ENCODE measurements at regions not wholly inside any gene's neighbourhood (a gene's known extent, or its start where the extent isn't known, plus 50 kb on each side); places are given as distances from the start of the nearest gene placed in this dataset.

- ATAC-seq = no peak
- intact Hi-C loops (cut with DNase I) = no loop called here
- no peak for DNase-seq (ENCODE audit: low spot score)
Observed at GRCh38 chr10:61356354-61356753, 96.8 kb downstream of the TMEM26 start.

GRCh38 chr10:61355211-61355610, 98.0 kb downstream of the TMEM26 start:
- intact Hi-C loops (cut with DNase I) = no loop called here
- ATAC-seq = no peak
- DNase-seq (ENCODE audit: low spot score) = no peak

DNA sequence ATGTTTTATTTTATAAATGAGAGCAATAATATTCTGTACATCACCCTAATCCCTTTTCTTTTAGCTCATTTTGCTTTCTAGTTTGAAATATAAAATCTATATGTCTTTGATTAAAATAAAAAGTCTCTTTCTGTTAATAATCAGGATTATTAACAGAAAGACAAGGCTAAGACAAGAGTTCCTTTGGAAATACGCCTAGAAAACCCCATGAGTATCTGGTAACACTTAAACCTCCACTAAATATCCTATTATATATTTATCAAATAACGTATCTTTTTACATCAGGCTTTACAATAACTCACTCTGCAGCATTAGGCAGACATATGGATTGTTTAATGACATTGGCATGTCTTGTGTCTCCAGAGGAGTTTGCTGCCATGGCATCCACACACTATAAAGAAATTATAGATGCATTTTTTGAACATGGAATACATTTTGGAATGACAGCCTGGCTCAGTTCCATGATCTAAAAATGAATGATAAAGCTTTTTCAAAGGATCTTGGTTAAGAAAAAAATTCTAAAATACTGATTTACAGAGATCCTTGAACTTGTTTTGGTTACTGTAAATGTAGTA, 98.7 kb downstream of the TMEM26 start:
- no peak for ATAC-seq
- DNase-seq (ENCODE audit: low spot score) = no peak

DNA sequence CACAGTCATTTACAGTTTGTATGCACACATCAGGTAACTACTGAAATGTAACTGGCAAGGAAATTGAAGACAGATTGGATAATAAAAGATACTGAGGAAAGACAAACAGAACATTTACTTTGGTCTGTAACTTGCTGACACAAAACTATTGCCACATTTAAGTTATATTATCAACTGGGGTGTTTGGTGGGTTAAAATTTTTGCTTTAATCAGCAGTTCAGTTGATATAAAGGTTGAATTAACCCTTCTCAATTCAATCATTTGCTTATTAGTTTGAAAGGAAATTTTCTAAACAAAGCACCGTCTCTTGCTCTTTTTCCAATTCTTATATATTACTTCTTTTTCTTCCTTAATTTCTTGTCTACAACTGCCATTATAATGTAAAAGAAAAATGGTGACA, 102.4 kb downstream of the TMEM26 start:
- no peak for ATAC-seq

More for the DNA sequence above, 98.7 kb downstream of the TMEM26 start:
- intact Hi-C loops (cut with DNase I) = no loop called here

GRCh38 chr10:61350068-61350467, 103.1 kb downstream of the TMEM26 start:
- intact Hi-C loops (cut with DNase I) = no loop called here
- DNase-seq (ENCODE audit: low spot score) (no peak), ATAC-seq (no peak)

More for the DNA sequence above, 102.4 kb downstream of the TMEM26 start:
- intact Hi-C loops (cut with DNase I) = no loop called here
- DNase-seq (ENCODE audit: low spot score) = no peak

- ATAC-seq (no peak), DNase-seq (ENCODE audit: low spot score) (no peak)
- intact Hi-C loops (cut with DNase I) = loop anchor here (2.0 kb wide), 1 partner anchor 48 kb away; no protein-coding TSS in a partner anchor
Observed at GRCh38 chr10:61346796-61347413, 106.3 kb downstream of the TMEM26 start.

- intact Hi-C loops (cut with DNase I) = no loop called here
- no peak for DNase-seq (ENCODE audit: low spot score)
- no peak for ATAC-seq
Observed at GRCh38 chr10:61343796-61344195, 109.4 kb downstream of the TMEM26 start.

DNA sequence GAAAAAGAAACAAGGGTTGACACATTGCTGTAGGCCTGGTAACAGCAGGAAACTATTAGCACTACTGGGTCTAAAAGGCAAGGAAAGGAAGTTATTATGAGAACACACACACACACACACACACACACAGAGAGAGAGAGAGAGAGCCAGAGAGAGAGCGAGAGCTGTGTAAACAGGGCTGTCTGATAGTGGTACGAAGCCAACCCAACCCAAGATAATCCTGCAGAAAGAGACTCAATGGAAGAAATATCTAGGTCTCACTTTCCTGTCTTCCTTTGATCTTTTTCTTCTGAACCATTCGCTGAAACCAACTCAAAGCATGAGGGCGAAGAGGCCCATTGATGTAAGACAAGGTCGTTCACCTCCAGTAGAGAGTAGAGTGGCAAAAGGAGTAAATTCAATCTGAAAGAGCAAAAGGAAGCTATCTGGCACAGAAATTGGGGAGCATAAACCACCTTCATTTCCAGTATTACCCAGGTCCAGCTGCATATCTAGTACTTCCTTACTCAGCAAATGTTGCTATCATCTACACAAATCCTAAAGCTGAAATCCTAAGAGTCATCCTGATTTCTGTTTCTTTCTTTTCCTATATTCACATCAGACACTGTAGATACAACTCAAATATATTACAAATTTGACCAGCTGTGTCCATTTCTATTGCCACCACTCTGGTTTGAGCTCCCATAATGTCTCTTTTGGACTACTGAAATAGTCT, 110.2 kb downstream of the TMEM26 start:
- no peak for DNase-seq (ENCODE audit: low spot score)
- peak; percentile 58 for ATAC-seq
- intact Hi-C loops (cut with DNase I) = no loop called here

GRCh38 chr10:61341008-61341407, 112.2 kb downstream of the TMEM26 start:
- ATAC-seq = no peak
- intact Hi-C loops (cut with DNase I) = no loop called here
- no peak for DNase-seq (ENCODE audit: low spot score)

DNA sequence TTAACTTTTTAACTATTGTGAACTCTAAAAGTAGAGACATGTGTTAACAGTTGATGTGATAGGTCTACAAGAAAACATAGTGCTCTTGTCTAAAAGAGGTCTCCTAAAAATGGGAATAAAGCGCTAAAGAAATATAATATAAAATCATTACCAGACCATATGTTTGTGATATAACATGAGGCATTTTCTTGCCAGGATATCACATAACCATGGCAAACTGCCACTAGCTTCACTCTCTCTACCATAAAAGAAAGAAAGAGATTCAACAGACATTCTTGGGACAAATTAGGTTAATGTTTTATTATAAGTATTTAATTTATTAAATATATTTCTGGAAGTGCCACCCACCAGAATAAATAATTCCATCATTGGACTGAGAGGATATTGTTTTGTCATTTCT, 115.0 kb downstream of the TMEM26 start:
- no peak for DNase-seq (ENCODE audit: low spot score)
- intact Hi-C loops (cut with DNase I) = no loop called here
- ATAC-seq = no peak

GRCh38 chr10:61337741-61338140, 115.4 kb downstream of the TMEM26 start:
- intact Hi-C loops (cut with DNase I) = no loop called here
- no peak for ATAC-seq
- DNase-seq (ENCODE audit: low spot score) = no peak

DNA sequence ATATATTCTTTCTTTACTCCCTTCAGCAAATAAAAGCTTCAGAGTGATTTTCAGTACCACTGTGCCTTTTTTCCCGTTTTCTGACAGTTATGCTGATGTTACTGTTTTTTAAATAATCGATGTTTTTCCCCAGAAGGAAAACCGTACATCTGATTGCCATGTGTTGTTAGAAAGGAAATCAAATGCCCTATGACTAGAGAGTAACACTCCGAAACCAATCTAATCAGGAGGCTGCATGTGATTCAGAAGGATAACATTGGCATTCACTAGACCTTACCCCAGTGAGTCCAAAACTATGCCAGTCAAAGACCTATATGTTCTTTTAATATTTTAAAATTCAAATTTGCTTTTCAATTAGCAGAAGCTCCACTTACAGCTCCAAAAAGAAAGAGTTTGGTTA, 116.3 kb downstream of the TMEM26 start:
- no peak for ATAC-seq
- no peak for DNase-seq (ENCODE audit: low spot score)
- intact Hi-C loops (cut with DNase I) = no loop called here

DNA sequence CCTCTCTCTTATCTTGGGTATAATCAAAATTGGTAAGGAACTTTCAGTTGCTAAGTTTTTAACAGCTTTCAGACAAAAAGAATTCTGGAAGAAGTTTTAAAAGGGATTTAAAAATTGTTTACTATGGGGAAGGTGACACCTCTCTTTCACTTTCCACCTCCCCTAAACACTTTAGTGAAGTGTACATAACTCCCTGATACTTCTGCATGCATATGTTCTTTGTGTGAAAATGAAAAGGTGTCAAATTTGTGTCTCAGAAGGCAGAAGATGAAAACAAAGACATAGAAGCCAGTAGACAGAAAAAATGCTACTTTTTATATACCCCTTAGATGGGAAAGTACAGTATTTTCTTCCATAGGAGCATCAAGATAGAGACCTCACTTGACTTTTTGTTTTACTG, 117.8 kb downstream of the TMEM26 start:
- DNase-seq (ENCODE audit: low spot score) (no peak), ATAC-seq (no peak)
- intact Hi-C loops (cut with DNase I) = no loop called here

GRCh38 chr10:61332581-61332980, 120.6 kb downstream of the TMEM26 start:
- no peak for ATAC-seq
- DNase-seq (ENCODE audit: low spot score) = no peak
- intact Hi-C loops (cut with DNase I) = no loop called here

GRCh38 chr10:61330669-61331068, 122.5 kb downstream of the TMEM26 start:
- ATAC-seq (no peak), DNase-seq (ENCODE audit: low spot score) (no peak)
- intact Hi-C loops (cut with DNase I) = no loop called here

DNA sequence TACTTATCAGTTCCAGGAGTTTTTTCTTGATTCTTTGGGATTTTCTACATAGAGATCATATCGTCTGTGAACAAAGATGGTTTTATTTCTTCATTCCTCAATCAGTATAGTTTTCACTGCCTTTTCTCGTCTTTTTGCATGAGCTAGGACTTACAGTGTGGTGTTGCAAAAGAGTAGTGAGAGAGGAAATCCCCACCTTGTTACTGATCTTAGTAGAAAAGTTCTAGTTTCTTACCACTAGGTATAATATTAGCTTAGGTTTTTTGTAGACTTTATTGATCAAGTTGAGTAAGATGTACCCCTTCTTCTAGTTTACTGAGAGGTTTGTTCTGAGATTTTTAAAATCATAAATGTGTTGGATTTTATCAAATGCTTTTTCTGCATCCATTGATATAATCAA, 123.3 kb downstream of the TMEM26 start:
- no peak for ATAC-seq

DNA sequence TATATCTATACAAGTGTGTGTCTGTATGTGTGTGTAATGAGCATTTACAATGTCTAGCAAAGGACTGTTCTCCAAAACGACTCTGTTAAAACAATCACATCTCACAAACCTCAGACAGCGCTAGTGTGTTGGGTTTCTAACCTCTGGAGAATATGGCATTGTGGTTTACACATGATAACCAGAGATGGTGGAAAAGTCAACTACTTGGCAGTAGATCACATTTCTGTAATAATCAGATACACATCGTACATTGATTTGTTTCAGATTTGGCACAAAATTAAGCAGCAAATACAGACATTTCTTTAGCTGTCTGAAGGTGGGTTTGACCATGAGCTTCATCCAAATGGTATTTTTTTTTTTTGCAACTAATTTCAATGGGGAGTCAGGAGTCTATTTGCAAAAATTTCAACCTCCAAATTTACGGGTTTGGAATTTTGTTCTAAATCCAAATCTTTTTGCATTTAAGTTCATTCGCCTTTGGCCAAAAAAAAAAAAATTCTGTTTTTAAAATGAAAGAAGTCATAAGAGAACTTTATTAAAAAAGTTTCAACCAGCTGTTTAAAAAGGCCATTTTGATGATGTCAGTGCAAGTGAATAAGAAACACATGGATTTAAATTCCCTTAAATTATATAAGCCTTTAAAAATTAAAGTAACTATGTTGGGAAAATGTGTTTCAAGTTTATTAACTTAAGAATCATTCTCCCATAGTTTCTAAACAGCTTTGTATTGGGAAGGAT, 127.8 kb downstream of the TMEM26 start:
- ATAC-seq (no peak), DNase-seq (ENCODE audit: low spot score) (no peak)
- intact Hi-C loops (cut with DNase I) = no loop called here

More for the DNA sequence above, 123.3 kb downstream of the TMEM26 start:
- no peak for DNase-seq (ENCODE audit: low spot score)
- intact Hi-C loops (cut with DNase I) = no loop called here

GRCh38 chr10:61323726-61324125, 129.5 kb downstream of the TMEM26 start:
- no peak for ATAC-seq
- no peak for DNase-seq (ENCODE audit: low spot score)
- intact Hi-C loops (cut with DNase I) = no loop called here

DNA sequence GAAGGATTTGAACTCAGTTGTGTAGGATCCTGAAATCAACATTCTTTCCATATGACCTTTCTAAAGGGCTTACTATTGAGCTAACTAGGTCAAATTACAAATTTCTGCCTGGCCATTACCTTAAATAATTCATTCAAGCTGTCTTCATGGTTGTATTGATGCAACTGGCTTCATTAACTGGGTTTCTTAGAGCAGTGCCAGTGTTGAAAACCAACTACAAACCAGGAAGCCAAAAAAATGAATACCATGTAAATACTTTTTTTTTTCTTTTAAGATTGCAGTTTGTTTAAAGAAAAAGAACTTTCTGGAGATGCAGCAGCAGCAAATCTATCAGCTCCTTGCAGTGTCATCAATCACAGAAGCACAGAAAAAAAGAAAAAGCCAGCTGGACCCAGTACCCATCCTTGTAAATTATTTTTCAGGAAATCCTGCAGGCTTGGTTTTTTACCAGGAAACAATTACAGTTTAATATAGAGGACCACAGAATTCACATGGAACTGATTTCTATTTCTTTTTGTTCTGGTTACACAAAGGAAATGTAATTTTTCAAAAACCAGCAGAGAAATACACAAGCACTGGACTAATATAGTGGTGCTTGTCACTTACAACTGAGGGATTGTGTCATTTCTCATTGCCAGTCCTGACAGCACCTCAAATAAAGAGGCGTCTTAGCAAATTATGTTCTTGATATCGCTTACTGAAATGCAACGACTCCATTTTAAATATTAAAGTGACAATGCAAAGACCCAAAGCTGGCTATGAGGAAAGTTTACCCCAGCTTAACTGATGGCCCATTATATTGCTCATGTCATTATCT, 131.9 kb downstream of the TMEM26 start:
- no peak for DNase-seq (ENCODE audit: low spot score)
- ATAC-seq = no peak
- intact Hi-C loops (cut with DNase I) = no loop called here

Measured in sciatic nerve (tissue), 2 donors.